Mesenchymal stem cell (in vitro differentiated cells and primary cell): ENCODE measurements at regions not wholly inside any gene's neighbourhood (a gene's known extent, or its start where the extent isn't known, plus 50 kb on each side); places are given as distances from the start of the nearest gene placed in this dataset.
A peak's percentile ranks its signal among the peaks of the same experiment; 100 is the strongest.

ENCODE experiments used
- DNase-seq: peaks from one replicate; pipeline ENCODE4 v3.0.0-alpha.2; 2013
- H2AFZ ChIP-seq: one replicate; pipeline ENCODE4 v1.6.1; 2013; ENCODE audit warnings: low read depth, mild to moderate bottlenecking, control low read depth, inconsistent platforms, low read length, moderate library complexity
- H2AK5ac ChIP-seq: 2 replicates; pipeline ENCODE4 v1.6.1; 2013; ENCODE audit warnings: low read length, moderate library complexity, mild to moderate bottlenecking, inconsistent platforms; ENCODE audit not compliant: severe bottlenecking
- H2BK120ac ChIP-seq: one replicate; pipeline ENCODE4 v1.6.1; 2013; ENCODE audit warnings: low read depth, mild to moderate bottlenecking, inconsistent platforms, low read length, moderate library complexity
- H2BK12ac ChIP-seq, 2 experiments: one replicate each; pipeline ENCODE4 v1.6.1; 2013; ENCODE audit warnings: inconsistent platforms in 2 of 2, low read length in 2 of 2, mild to moderate bottlenecking in 2 of 2, moderate library complexity in 2 of 2, control low read depth in 1 of 2
- H2BK15ac ChIP-seq: one replicate; pipeline ENCODE4 v1.6.1; 2013; ENCODE audit warnings: mild to moderate bottlenecking, low read depth, inconsistent platforms; ENCODE audit not compliant: poor library complexity, severe bottlenecking
- H2BK5ac ChIP-seq: 2 replicates; pipeline ENCODE4 v1.6.1; 2013; ENCODE audit warnings: low read depth, mild to moderate bottlenecking, low read length, control low read depth, inconsistent platforms; ENCODE audit not compliant: poor library complexity, severe bottlenecking
- H3K14ac ChIP-seq, 2 experiments: one replicate each; pipeline ENCODE4 v1.6.1; 2013; ENCODE audit warnings: inconsistent platforms in 2 of 2, low read length in 2 of 2, control low read depth in 1 of 2, mild to moderate bottlenecking in 1 of 2, moderate library complexity in 1 of 2
- H3K18ac ChIP-seq, 2 experiments: one replicate each; pipeline ENCODE4 v1.6.1; 2013; ENCODE audit warnings: inconsistent platforms in 2 of 2, low read length in 2 of 2, control low read depth in 1 of 2, low read depth in 1 of 2, mild to moderate bottlenecking in 1 of 2
- H3K23ac ChIP-seq, 2 experiments: one replicate each; pipeline ENCODE4 v1.6.1; 2013; ENCODE audit warnings: inconsistent platforms in 2 of 2, low read length in 2 of 2, mild to moderate bottlenecking in 2 of 2, moderate library complexity in 2 of 2, control low read depth in 1 of 2
- H3K27ac ChIP-seq: 2 replicates; pipeline ENCODE4 v1.5.1; 2013; ENCODE audit warnings: mild to moderate bottlenecking, moderate library complexity, low read length, control low read depth, inconsistent platforms; ENCODE audit not compliant: poor library complexity, severe bottlenecking
- H3K27me3 ChIP-seq, 2 experiments: 2 replicates each; pipeline versions ENCODE4 v1.6.1 to v1.7.0; 2013; ENCODE audit warnings: low read length in 2 of 2, mild to moderate bottlenecking in 2 of 2, moderate library complexity in 2 of 2, control low read depth in 1 of 2, inconsistent platforms in 1 of 2; ENCODE audit not compliant: control insufficient read depth in 1 of 2, insufficient read depth in 1 of 2
- H3K36me3 ChIP-seq, 2 experiments: 2 replicates each; pipeline versions ENCODE4 v1.6.1 to v1.7.0; 2013; ENCODE audit warnings: low read length in 2 of 2, control low read depth in 1 of 2, inconsistent platforms in 1 of 2, low read depth in 1 of 2, mild to moderate bottlenecking in 1 of 2; ENCODE audit not compliant: insufficient read depth in 2 of 2, control insufficient read depth in 1 of 2
- H3K4ac ChIP-seq, 2 experiments: one replicate each; pipeline ENCODE4 v1.6.1; 2013; ENCODE audit warnings: inconsistent platforms in 2 of 2, low read length in 2 of 2, mild to moderate bottlenecking in 2 of 2, moderate library complexity in 2 of 2, control low read depth in 1 of 2, low read depth in 1 of 2
- H3K4me1 ChIP-seq: 2 replicates; pipeline ENCODE4 v1.6.1; 2013; ENCODE audit warnings: low read depth, low read length, control low read depth; ENCODE audit not compliant: control insufficient read depth, insufficient read depth
- H3K4me2 ChIP-seq: 2 replicates; pipeline ENCODE4 v1.6.1; 2013; ENCODE audit warnings: low read length, mild to moderate bottlenecking, inconsistent platforms; ENCODE audit not compliant: poor library complexity, severe bottlenecking
- H3K4me3 ChIP-seq, 2 experiments: 2 replicates each; pipeline versions ENCODE4 v1.5.1 to v1.7.0; 2013; ENCODE audit warnings: low read length in 2 of 2, mild to moderate bottlenecking in 2 of 2, control low read depth in 1 of 2, low read depth in 1 of 2; ENCODE audit not compliant: insufficient read depth in 1 of 2
- H3K79me1 ChIP-seq: replicated peaks from 2 replicates; pipeline ENCODE4 v1.6.1; 2013; ENCODE audit warnings: mild to moderate bottlenecking, control low read depth, low read length, inconsistent platforms; ENCODE audit not compliant: poor library complexity, severe bottlenecking
- H3K9ac ChIP-seq: 2 replicates; pipeline ENCODE4 v1.7.0; 2013; ENCODE audit warnings: mild to moderate bottlenecking, low read length, moderate library complexity
- H3K9me3 ChIP-seq: 2 replicates; pipeline ENCODE4 v1.7.0; 2013; ENCODE audit warnings: mild to moderate bottlenecking, low read length; ENCODE audit not compliant: control insufficient read depth
- H4K8ac ChIP-seq: one replicate; pipeline ENCODE4 v1.6.1; 2013; ENCODE audit warnings: inconsistent platforms, mild to moderate bottlenecking, low read length, moderate library complexity
- H4K91ac ChIP-seq: one replicate; pipeline ENCODE4 v1.6.1; 2013; ENCODE audit warnings: mild to moderate bottlenecking, low read length, inconsistent platforms
- WGBS: methylation state at CpG from one replicate; pipeline ENCODE4 v1.1.7; 2013; ENCODE audit warnings: mixed read lengths; 5-methylcytosine and 5-hydroxymethylcytosine counted together

GRCh38 chr9:87123830-87124229, 176.5 kb upstream of the GAS1 start:
- Histone ChIP-seq H3K9ac (peak overlapping the region; percentile 75), H4K8ac (no peak overlapping the region), H3K4me2 (no peak overlapping the region), H3K9me3 (no peaks in the 10 kb centered on the region), H3K27me3 (no peaks in the 10 kb centered on the region), H3K4me3 (no peak overlapping the region), H2AK5ac (no peak overlapping the region), H2BK12ac (no peak overlapping the region), H3K27ac (no peak overlapping the region), H3K79me1 (no peaks in the 10 kb centered on the region), H2AFZ (no peak overlapping the region), H3K23ac (no peak overlapping the region), H2BK120ac (no peak overlapping the region), H4K91ac (no peak overlapping the region), H3K4me1 (no peaks in the 10 kb centered on the region), H3K18ac (peak overlapping the region; percentile 43 to 52), H3K4ac (no peak overlapping the region), H3K36me3 (no peaks in the 10 kb centered on the region), H2BK5ac (no peak overlapping the region), H3K14ac (no peak overlapping the region), H2BK15ac (no peak overlapping the region)
- 74% methylated on average over 3 of the region's 3 CpGs for WGBS
- DNase-seq = no peak

DNA sequence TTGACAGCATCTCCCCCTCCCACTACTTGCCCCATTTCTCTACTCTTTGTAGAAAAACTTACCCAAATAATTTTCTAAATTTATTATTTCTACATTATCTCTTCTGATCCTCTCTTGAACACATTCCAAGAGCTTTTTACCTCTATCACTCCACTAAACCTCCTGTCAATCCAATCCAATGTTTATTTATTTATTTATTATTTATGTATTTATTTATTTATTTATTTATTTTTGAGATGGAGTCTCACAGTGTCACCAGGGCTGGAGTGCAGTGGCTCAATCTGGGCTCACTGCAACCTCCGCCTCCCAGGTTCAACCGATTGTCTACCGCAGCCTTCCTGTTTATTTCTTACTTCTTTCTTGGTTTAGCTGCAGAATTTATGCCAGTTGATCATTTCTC, 178.5 kb upstream of the GAS1 start:
- H2BK5ac ChIP-seq = no peak overlapping the region
- no peak overlapping the region for H2BK15ac ChIP-seq
- H3K23ac ChIP-seq = no peak overlapping the region
- no peak overlapping the region for H2AFZ ChIP-seq
- H3K36me3 ChIP-seq = no peaks in the 10 kb centered on the region
- H3K4me1 ChIP-seq = no peaks in the 10 kb centered on the region
- H3K4me3 ChIP-seq = no peak overlapping the region
- no peak overlapping the region for H4K8ac ChIP-seq
- no peak overlapping the region for H2BK120ac ChIP-seq
- no peaks in the 10 kb centered on the region for H3K27me3 ChIP-seq
- H2AK5ac ChIP-seq = no peak overlapping the region
- H4K91ac ChIP-seq = no peak overlapping the region
- 81% methylated on average over 3 of the region's 3 CpGs for WGBS
- no peaks in the 10 kb centered on the region for H3K9me3 ChIP-seq
- no peak overlapping the region for H3K4me2 ChIP-seq
- no peaks in the 10 kb centered on the region for H3K79me1 ChIP-seq
- no peak overlapping the region for H3K9ac ChIP-seq
- H3K27ac ChIP-seq = no peak overlapping the region
- DNase-seq = no peak
- no peak overlapping the region for H3K14ac ChIP-seq
- H2BK12ac ChIP-seq = no peak overlapping the region
- no peak overlapping the region for H3K18ac ChIP-seq
- H3K4ac ChIP-seq = no peak overlapping the region

- no peak for DNase-seq
- WGBS = no CpG with 5 or more reads among the region's 1 CpG
- Histone ChIP-seq H2BK120ac (no peak overlapping the region), H3K27ac (no peak overlapping the region), H3K9me3 (peaks cover 6% of the 10 kb centered on the region), H2AFZ (no peak overlapping the region), H4K8ac (no peak overlapping the region), H4K91ac (no peak overlapping the region), H3K9ac (no peak overlapping the region), H2BK5ac (no peak overlapping the region), H3K4ac (no peak overlapping the region), H2BK15ac (no peak overlapping the region), H3K18ac (no peak overlapping the region), H2AK5ac (no peak overlapping the region), H3K4me3 (no peak overlapping the region), H3K79me1 (no peaks in the 10 kb centered on the region), H3K23ac (no peak overlapping the region), H3K4me1 (no peaks in the 10 kb centered on the region), H2BK12ac (no peak overlapping the region), H3K27me3 (no peaks in the 10 kb centered on the region), H3K36me3 (no peaks in the 10 kb centered on the region), H3K4me2 (no peak overlapping the region), H3K14ac (no peak overlapping the region)
Observed at GRCh38 chr9:87127543-87127942, 180.2 kb upstream of the GAS1 start.

GRCh38 chr9:87127978-87128614, 180.8 kb upstream of the GAS1 start:
- no peak overlapping the region for H3K14ac ChIP-seq

More at GRCh38 chr9:87127978-87128614, 180.8 kb upstream of the GAS1 start:
- Histone ChIP-seq H3K4me2 (no peak overlapping the region), H2AFZ (no peak overlapping the region), H4K91ac (no peak overlapping the region), H3K9ac (no peak overlapping the region), H3K23ac (no peak overlapping the region), H3K18ac (peak overlapping the region in 1 of 2 experiments; percentile 24), H3K4me3 (no peak overlapping the region), H3K4ac (no peak overlapping the region), H2BK5ac (no peak overlapping the region), H4K8ac (no peak overlapping the region), H2BK15ac (no peak overlapping the region), H3K4me1 (no peaks in the 10 kb centered on the region), H3K27me3 (no peaks in the 10 kb centered on the region), H2AK5ac (no peak overlapping the region), H3K36me3 (no peaks in the 10 kb centered on the region), H3K27ac (no peak overlapping the region), H3K79me1 (no peaks in the 10 kb centered on the region), H2BK12ac (no peak overlapping the region), H2BK120ac (no peak overlapping the region), H3K9me3 (peaks cover 6% of the 10 kb centered on the region)
- WGBS = no CpG with 5 or more reads among the region's 2 CpGs
- DNase-seq = no peak
